Right lobe of liver (tissue), 6 donors: ENCODE measurements at regions not wholly inside any gene's neighbourhood (a gene's known extent, or its start where the extent isn't known, plus 50 kb on each side); places are given as distances from the start of the nearest gene placed in this dataset.

ENCODE experiments used
- ATAC-seq, 4 donors: fragments of 200-7000 bp; cut with Tn5 transposase; one replicate each; pipeline ENCODE4 v1.9.1; 2020; ENCODE audit warnings: mild to moderate bottlenecking in 4 of 4, moderate library complexity in 4 of 4
- DNase-seq, 3 donors: peaks; one replicate each; pipeline ENCODE4 v3.0.0-alpha.2; 2020
- H3K27ac ChIP-seq, 3 donors: fragments of 200-600 bp; one replicate each; pipeline ENCODE4 v1.8.0; 2022
- H3K27me3 ChIP-seq, 2 donors: fragments of 200-600 bp; one replicate each; pipeline ENCODE4 v1.8.0; 2022
- H3K36me3 ChIP-seq, 4 donors: fragments of 200-600 bp; sonication (generic) in 1 of 4; one replicate each; pipeline versions ENCODE4 v1.5.1 to v1.8.0; 2017 to 2022; ENCODE audit warnings: control low read depth in 1 of 4
- H3K4me1 ChIP-seq, 4 donors: fragments of 200-600 bp; sonication (generic) in 1 of 4; one replicate each; pipeline versions ENCODE4 v1.5.1 to v1.8.0; 2017 to 2022; ENCODE audit warnings: control low read depth in 1 of 4
- H3K4me3 ChIP-seq, 3 donors: fragments of 200-600 bp; one replicate each; pipeline ENCODE4 v1.8.0; 2022
- H3K9me3 ChIP-seq, 4 donors: fragments of 200-600 bp; sonication (generic) in 1 of 4; one replicate each; pipeline versions ENCODE4 v1.5.1 to v1.8.0; 2017 to 2022; ENCODE audit warnings: control low read depth in 1 of 4
- POLR2A ChIP-seq: fragments of 450-650 bp; IDR thresholded peaks from one replicate; pipeline ENCODE4 v1.6.1; 2017; ENCODE audit warnings: antibody characterized with exemption, mild to moderate bottlenecking
- WGBS: methylation state at CpG from one replicate; pipeline ENCODE4 v1.1.6; 2018; ENCODE audit warnings: low coverage, low lambda C conversion rate; ENCODE audit not compliant: insufficient coverage; ENCODE audit errors: missing lambda C conversion rate; 5-methylcytosine and 5-hydroxymethylcytosine counted together
- intact Hi-C, 2 donors: fragments of 100-400 bp; cut with DNase I; formaldehyde crosslinking; loops; one replicate each; pipeline versions ENCODE4 v1.11.2 to v1.14.1; 2022
- TF ChIP-seq, protein P1 (sequence below), 4 donors: fragments of 200-600 bp in 3 of 4; fragments of 450-650 bp in 1 of 4; IDR thresholded peaks; one replicate each; pipeline versions ENCODE4 v1.5.1 to v1.8.0; 2016 to 2022; ENCODE audit warnings: antibody characterized with exemption in 4 of 4, mild to moderate bottlenecking in 2 of 4
- donor health status: DM: no; HTN: yes; CAD: no.
- donor health status: DM: no; HTN: no; CAD: no.
- donor health status: DM: no; HTN: no; CAD: no.
- donor health status: DM: no; HTN: yes; CAD: no.
- donor health status: DM: no; HTN: yes; CAD: no.

DNA sequence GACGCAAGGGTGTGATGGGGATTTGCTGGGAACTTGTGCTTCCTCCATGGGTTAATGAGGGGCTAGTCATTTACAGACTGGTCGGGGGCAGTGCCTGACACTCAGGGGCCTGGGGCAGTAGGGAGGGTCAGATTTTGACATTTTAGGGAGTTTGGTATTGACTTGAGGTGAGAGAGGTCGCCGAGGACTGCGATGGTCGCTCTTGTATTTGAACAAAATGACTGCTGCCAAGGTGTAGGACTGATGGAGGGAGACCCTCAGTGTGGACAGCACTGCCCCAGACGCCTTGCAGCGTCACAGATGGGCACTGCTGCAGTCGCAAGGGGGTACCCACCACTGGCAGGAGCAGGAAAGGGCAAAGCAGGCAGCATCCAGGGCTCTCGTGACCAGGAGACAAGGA is 182.9 kb downstream of the RTP5 start:
- H3K27ac ChIP-seq = no peak overlapping the region
- no peak for ATAC-seq
- TF ChIP-seq, protein P1, sequence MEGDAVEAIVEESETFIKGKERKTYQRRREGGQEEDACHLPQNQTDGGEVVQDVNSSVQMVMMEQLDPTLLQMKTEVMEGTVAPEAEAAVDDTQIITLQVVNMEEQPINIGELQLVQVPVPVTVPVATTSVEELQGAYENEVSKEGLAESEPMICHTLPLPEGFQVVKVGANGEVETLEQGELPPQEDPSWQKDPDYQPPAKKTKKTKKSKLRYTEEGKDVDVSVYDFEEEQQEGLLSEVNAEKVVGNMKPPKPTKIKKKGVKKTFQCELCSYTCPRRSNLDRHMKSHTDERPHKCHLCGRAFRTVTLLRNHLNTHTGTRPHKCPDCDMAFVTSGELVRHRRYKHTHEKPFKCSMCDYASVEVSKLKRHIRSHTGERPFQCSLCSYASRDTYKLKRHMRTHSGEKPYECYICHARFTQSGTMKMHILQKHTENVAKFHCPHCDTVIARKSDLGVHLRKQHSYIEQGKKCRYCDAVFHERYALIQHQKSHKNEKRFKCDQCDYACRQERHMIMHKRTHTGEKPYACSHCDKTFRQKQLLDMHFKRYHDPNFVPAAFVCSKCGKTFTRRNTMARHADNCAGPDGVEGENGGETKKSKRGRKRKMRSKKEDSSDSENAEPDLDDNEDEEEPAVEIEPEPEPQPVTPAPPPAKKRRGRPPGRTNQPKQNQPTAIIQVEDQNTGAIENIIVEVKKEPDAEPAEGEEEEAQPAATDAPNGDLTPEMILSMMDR (IDR thresholded peaks at IDR 0.05) = no peak
- TF ChIP-seq POLR2A = no peak
- no peak for DNase-seq
- no peak overlapping the region for H3K4me3 ChIP-seq
- intact Hi-C loops = no loop called here
- no peaks in the 10 kb centered on the region for H3K4me1 ChIP-seq
- H3K36me3 ChIP-seq = no peaks in the 10 kb centered on the region
- WGBS = 85% methylated on average over 8 of the region's 10 CpGs
- H3K27me3 ChIP-seq = no peaks in the 10 kb centered on the region
- H3K9me3 ChIP-seq = no peaks in the 10 kb centered on the region

DNA sequence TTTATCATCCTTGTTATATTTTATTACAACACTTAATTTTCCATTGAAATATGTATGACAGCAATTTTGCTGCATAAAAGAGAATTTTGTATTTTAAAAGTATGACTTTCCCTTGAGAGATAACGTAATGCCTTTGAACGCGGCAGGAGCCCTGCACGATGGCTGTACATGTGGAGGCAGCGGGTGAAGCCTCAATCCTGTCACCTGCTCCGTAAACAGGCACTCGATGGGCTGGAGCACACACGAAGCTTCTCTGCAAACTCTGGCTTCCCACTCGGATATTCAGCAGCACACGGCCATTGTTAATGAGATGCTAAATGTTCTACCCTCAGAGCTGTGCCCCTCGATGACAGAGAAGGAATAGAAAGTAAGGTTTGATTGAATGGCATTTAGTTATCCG is 184.4 kb downstream of the RTP5 start:
- ATAC-seq (no peak), DNase-seq (no peak)
- 73% methylated on average over 12 of the region's 12 CpGs for WGBS
- no peak overlapping the region for H3K4me3 ChIP-seq
- H3K27me3 ChIP-seq = no peaks in the 10 kb centered on the region
- TF ChIP-seq POLR2A = no peak
- TF ChIP-seq, protein P1 (IDR thresholded peaks at IDR 0.05) = no peak
- no peaks in the 10 kb centered on the region for H3K4me1 ChIP-seq
- H3K36me3 ChIP-seq = no peaks in the 10 kb centered on the region
- no peaks in the 10 kb centered on the region for H3K9me3 ChIP-seq
- intact Hi-C loops = no loop called here
- no peak overlapping the region for H3K27ac ChIP-seq

DNA sequence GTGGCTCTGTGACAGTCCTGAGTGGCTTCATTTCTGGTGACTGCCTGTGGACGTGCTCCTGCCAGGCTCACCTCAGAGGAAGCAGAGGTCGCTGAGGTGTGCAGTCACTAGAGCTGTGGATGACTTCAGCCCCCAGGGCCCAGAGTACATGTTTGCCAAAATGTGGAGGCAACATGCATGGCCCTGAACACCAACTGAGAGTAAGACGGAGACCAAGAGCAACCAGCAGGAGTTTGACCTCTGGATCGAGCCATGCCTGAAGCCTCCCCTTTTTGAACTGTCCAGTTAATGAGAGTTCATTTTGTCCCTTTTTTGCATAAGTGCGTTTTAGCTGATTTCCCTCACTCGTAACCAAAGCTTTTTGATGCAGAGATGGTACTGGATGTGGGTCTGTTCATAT is 184.9 kb downstream of the RTP5 start:
- 88% methylated on average over 4 of the region's 6 CpGs for WGBS

DNA sequence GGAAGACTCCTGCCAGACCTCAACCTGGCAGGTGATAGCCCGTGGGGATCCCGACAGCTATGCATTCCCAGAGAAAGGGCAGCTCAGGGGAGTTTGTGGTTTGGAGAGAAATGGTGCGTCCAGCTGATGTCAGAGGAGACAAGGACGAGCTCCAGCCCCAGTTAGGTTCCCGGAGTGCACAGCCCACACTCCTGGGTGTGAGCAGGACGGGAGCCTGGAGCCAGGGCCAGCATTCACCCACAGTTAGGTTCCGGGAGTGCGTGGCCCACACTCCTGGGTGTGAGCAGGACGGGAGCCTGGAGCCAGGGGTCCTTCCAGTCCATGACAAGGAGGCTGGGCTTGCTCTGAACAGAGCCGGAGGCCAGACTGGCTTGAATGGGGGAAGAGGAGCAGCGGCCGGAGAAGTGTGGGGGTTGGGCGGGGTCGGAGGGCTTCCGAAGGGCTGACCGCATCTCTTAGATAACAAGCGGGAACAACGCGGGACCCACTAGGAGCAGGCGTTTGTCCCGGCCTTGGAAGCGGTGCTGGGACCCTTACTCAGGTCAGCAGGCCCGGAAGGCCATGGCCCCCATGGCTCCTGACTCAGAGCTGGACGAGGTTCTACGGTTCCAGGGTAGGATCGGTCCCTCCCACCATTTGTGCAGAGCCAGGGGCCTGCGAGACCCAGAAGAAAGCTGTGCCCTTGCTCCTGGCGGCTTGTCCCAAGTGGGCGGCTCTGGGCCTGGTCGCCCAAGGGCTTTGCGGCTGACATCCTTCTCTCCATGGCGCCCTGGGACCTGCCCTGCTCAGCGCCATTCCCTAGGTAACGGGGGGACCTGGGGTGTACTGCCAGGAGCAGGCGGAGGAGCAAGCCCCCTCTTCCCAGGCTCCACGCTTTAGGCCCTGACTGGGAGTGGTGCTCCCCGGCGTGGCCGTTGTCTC is 185.6 kb downstream of the RTP5 start:
- no peaks in the 10 kb centered on the region for H3K36me3 ChIP-seq
- intact Hi-C loops = no loop called here
- TF ChIP-seq, protein P1 (IDR thresholded peaks at IDR 0.05) = no peak
- TF ChIP-seq POLR2A = no peak
- WGBS = 87% methylated on average over 15 of the region's 39 CpGs
- ATAC-seq (no peak), DNase-seq (no peak)
- H3K4me1 ChIP-seq = no peaks in the 10 kb centered on the region
- H3K9me3 ChIP-seq = no peaks in the 10 kb centered on the region
- no peak overlapping the region for H3K27ac ChIP-seq
- no peaks in the 10 kb centered on the region for H3K27me3 ChIP-seq
- H3K4me3 ChIP-seq = no peak overlapping the region

More for the DNA sequence above, 184.9 kb downstream of the RTP5 start:
- H3K4me1 ChIP-seq = no peaks in the 10 kb centered on the region
- H3K9me3 ChIP-seq = no peaks in the 10 kb centered on the region
- no peak overlapping the region for H3K4me3 ChIP-seq
- DNase-seq (no peak), ATAC-seq (no peak)
- H3K27ac ChIP-seq = no peak overlapping the region
- intact Hi-C loops = no loop called here
- no peaks in the 10 kb centered on the region for H3K27me3 ChIP-seq
- no peaks in the 10 kb centered on the region for H3K36me3 ChIP-seq
- no peak for TF ChIP-seq POLR2A
- TF ChIP-seq, protein P1 (IDR thresholded peaks at IDR 0.05) = no peak
